BLaER1 treated with 17β-estradiol and CSF1 and Interleukin-3, amounts not matched to agents 10 nM and 100 nM (cell line): ENCODE measurements at regions not wholly inside any gene's neighbourhood (a gene's known extent, or its start where the extent isn't known, plus 50 kb on each side); places are given as distances from the start of the nearest gene placed in this dataset.

Experiments
- H3K27ac ChIP-seq, 11 experiments: shearing (Covaris generic); formaldehyde crosslinking; 2 replicates each; pipeline ENCODE4 v1.8.1; 2022
- H3K27me3 ChIP-seq, 11 experiments: shearing (Covaris generic); formaldehyde crosslinking; 2 replicates each; pipeline ENCODE4 v1.8.1; 2022
- H3K36me3 ChIP-seq, 11 experiments: shearing (Covaris generic); formaldehyde crosslinking; 2 replicates each; pipeline ENCODE4 v1.8.1; 2022
- H3K4me1 ChIP-seq, 10 experiments: shearing (Covaris generic); formaldehyde crosslinking; 2 replicates each; pipeline ENCODE4 v1.8.1; 2022
- H3K4me2 ChIP-seq, 11 experiments: shearing (Covaris generic); formaldehyde crosslinking; 2 replicates each; pipeline ENCODE4 v1.8.1; 2022
- H3K4me3 ChIP-seq, 10 experiments: shearing (Covaris generic); formaldehyde crosslinking; 2 replicates each; pipeline ENCODE4 v1.8.1; 2022
- H3K9ac ChIP-seq, 11 experiments: shearing (Covaris generic); formaldehyde crosslinking; 2 replicates each; pipeline ENCODE4 v1.8.1; 2022
- H3K9me3 ChIP-seq, 11 experiments: shearing (Covaris generic); formaldehyde crosslinking; replicated peaks in 1 of 11; 2 replicates each; pipeline ENCODE4 v1.8.1; 2022
- H4K20me1 ChIP-seq, 11 experiments: shearing (Covaris generic); formaldehyde crosslinking; 2 replicates each; pipeline ENCODE4 v1.8.1; 2022
- Cebpa-rat ChIP-seq, 11 experiments: shearing (Covaris generic); IDR thresholded peaks; 2 replicates each; pipeline ENCODE4 v1.8.1; 2022

DNA sequence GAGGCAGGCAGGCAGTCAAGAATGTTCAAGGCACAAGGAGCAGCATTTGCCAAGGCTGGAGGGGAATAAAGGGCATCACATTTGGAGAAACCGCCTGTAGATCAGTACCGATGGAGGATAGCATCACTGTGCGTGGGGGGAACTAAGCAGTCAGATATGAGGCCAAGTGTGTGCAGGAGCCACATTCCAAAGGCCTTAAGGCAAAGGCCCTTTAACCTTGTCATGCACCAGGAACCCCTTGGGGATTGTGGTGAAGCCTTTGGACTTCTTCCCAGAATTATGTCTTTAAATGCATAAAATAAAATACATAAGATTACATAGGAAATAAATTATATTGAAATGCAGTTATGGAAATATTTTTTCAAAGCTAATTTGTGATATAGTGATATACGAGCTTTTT, 532.1 kb downstream of the BUD13 start:
- H3K9me3 ChIP-seq, result peaks cover 0 to 15% (median 3%) of the 10 kb centered on the region in 11 experiments; a peak in 8 of 22 replicates
- H3K4me3 ChIP-seq, result no peak overlapping the region
- no peaks in the 10 kb centered on the region for H4K20me1 ChIP-seq
- no peak overlapping the region for H3K9ac ChIP-seq
- no peak overlapping the region for H3K27ac ChIP-seq
- no peak overlapping the region for H3K4me2 ChIP-seq
- H3K36me3 ChIP-seq, result no peaks in the 10 kb centered on the region
- no peaks in the 10 kb centered on the region for H3K27me3 ChIP-seq
- TF ChIP-seq Cebpa-rat (IDR thresholded peaks at IDR 0.05), result no peak
- H3K4me1 ChIP-seq, result no peaks in the 10 kb centered on the region; a peak in 1 of 20 replicates

- Histone ChIP-seq H4K20me1 (no peaks in the 10 kb centered on the region), H3K27me3 (no peaks in the 10 kb centered on the region), H3K9me3 (peaks cover 0 to 15% (median 3%) of the 10 kb centered on the region in 11 experiments; a peak in 8 of 22 replicates), H3K27ac (no peak overlapping the region), H3K9ac (no peak overlapping the region), H3K36me3 (no peaks in the 10 kb centered on the region), H3K4me2 (no peak overlapping the region), H3K4me1 (no peaks in the 10 kb centered on the region; a peak in 1 of 20 replicates), H3K4me3 (no peak overlapping the region)
- no peak for TF ChIP-seq Cebpa-rat (IDR thresholded peaks at IDR 0.05)
Measured at GRCh38 chr11:116239247-116239646, 533.5 kb downstream of the BUD13 start.

DNA sequence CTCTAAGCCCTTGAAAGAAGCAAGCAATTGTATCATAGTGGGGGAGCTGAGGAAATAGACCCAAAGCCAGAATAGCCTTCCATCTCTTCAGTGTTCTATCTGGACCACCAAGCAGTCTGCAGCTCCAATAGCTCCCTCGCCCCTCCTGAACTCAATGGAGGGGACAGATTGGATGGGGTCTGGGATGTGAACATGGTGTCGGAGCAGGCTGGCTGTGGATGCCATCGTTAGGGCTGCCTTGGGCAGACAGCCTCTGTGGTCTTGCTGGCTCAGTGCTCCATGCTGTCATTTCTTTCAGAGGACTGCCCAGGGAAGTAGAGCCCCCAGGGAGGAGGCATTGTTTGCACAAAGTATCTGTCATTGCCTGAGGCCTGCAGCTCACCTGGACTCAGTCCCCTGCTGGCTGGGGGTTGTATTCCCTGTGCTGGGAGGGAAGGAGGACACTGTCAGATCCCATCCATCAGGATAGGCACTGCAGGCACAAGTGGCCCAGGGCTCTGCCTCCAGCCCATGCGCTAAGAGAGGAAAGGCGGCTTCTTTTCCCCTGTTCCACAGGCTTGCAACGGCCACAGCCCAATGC, 537.7 kb downstream of the BUD13 start:
- Histone ChIP-seq H3K4me3 (no peak overlapping the region), H3K4me2 (no peak overlapping the region), H3K9me3 (peaks cover 0 to 15% (median 3%) of the 10 kb centered on the region in 11 experiments; a peak in 8 of 22 replicates), H3K9ac (no peak overlapping the region), H3K36me3 (no peaks in the 10 kb centered on the region), H3K27ac (no peak overlapping the region), H4K20me1 (no peaks in the 10 kb centered on the region), H3K27me3 (no peaks in the 10 kb centered on the region), H3K4me1 (peaks cover 0 to 5% (median 0%) of the 10 kb centered on the region in 10 experiments; a peak in 1 of 20 replicates)
- no peak for TF ChIP-seq Cebpa-rat (IDR thresholded peaks at IDR 0.05)

- Histone ChIP-seq H3K9me3 (peaks cover 0 to 3% (median 0%) of the 10 kb centered on the region in 11 experiments; a peak in 2 of 22 replicates), H3K4me3 (no peak overlapping the region), H3K4me2 (peak overlapping the region in 2 of 11 experiments; percentile 7 to 28; a peak in 2 of 22 replicates), H3K9ac (no peak overlapping the region), H3K27ac (no peak overlapping the region), H3K36me3 (no peaks in the 10 kb centered on the region), H3K4me1 (peaks cover 0 to 5% (median 0%) of the 10 kb centered on the region in 10 experiments; a peak in 1 of 20 replicates), H3K27me3 (no peaks in the 10 kb centered on the region), H4K20me1 (no peaks in the 10 kb centered on the region)
- TF ChIP-seq Cebpa-rat (IDR thresholded peaks at IDR 0.05), result no peak
Measured at GRCh38 chr11:116233561-116233960, 539.2 kb downstream of the BUD13 start.

DNA sequence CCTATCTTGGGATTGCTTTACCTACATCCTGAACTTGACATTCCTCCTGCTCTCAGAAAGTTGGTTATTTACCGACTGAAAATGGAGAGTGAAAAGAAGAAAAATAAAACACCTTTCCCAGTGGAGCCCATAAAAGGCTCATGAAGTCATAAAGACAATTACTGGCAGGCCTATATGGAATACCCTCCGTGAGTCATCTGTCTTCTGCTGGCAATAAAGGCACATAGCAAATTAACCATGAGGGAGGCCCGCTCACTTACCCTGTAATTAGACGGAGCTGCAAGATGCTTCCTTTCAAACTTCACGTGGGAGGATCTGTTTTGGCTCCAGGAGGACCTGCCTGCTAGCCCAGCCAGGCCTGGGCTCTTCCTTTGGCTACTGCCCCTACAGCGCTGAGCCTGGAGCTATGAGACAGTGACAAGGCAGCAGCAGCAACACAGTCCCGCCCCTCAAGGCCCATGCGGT, 540.4 kb downstream of the BUD13 start:
- Histone ChIP-seq H3K36me3 (no peaks in the 10 kb centered on the region), H4K20me1 (no peaks in the 10 kb centered on the region), H3K4me1 (peaks cover 0 to 5% (median 0%) of the 10 kb centered on the region in 10 experiments; a peak in 1 of 20 replicates), H3K9me3 (no peaks in the 10 kb centered on the region), H3K4me2 (no peak overlapping the region), H3K27me3 (no peaks in the 10 kb centered on the region), H3K9ac (no peak overlapping the region), H3K4me3 (no peak overlapping the region), H3K27ac (no peak overlapping the region)
- TF ChIP-seq Cebpa-rat (IDR thresholded peaks at IDR 0.05), result no peak

DNA sequence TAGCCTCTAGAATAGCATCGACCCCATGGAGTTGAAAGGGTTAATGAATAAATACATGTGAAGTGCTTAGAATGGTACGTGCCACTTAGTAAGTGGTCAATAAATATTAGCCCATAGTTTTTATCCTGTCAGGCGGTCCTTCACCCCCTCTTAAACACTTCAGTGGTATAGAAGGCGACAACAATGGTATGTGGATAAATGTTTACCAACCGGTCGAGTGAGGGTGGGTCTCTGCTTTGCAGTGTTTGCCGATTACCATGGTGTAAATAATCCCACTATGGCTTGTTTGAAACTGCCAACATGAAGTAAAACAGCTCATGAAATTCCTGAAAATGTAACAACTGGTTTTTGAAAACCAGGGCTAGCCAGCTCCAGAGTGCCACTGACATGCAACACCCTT, 541.2 kb downstream of the BUD13 start:
- Histone ChIP-seq H3K27me3 (no peaks in the 10 kb centered on the region), H3K4me1 (peaks cover 0 to 5% (median 0%) of the 10 kb centered on the region in 10 experiments; a peak in 1 of 20 replicates), H3K9me3 (no peaks in the 10 kb centered on the region), H4K20me1 (no peaks in the 10 kb centered on the region), H3K9ac (no peak overlapping the region), H3K36me3 (no peaks in the 10 kb centered on the region), H3K4me2 (no peak overlapping the region), H3K4me3 (no peak overlapping the region), H3K27ac (no peak overlapping the region)
- no peak for TF ChIP-seq Cebpa-rat (IDR thresholded peaks at IDR 0.05)

- Histone ChIP-seq H3K4me1 (peaks cover 0 to 5% (median 0%) of the 10 kb centered on the region in 10 experiments; a peak in 1 of 20 replicates), H3K27ac (no peak overlapping the region), H3K9ac (no peak overlapping the region), H4K20me1 (no peaks in the 10 kb centered on the region), H3K36me3 (no peaks in the 10 kb centered on the region), H3K9me3 (no peaks in the 10 kb centered on the region), H3K4me3 (no peak overlapping the region), H3K27me3 (no peaks in the 10 kb centered on the region), H3K4me2 (no peak overlapping the region)
- TF ChIP-seq Cebpa-rat (IDR thresholded peaks at IDR 0.05), result no peak
Measured at GRCh38 chr11:116230438-116230837, 542.3 kb downstream of the BUD13 start.

DNA sequence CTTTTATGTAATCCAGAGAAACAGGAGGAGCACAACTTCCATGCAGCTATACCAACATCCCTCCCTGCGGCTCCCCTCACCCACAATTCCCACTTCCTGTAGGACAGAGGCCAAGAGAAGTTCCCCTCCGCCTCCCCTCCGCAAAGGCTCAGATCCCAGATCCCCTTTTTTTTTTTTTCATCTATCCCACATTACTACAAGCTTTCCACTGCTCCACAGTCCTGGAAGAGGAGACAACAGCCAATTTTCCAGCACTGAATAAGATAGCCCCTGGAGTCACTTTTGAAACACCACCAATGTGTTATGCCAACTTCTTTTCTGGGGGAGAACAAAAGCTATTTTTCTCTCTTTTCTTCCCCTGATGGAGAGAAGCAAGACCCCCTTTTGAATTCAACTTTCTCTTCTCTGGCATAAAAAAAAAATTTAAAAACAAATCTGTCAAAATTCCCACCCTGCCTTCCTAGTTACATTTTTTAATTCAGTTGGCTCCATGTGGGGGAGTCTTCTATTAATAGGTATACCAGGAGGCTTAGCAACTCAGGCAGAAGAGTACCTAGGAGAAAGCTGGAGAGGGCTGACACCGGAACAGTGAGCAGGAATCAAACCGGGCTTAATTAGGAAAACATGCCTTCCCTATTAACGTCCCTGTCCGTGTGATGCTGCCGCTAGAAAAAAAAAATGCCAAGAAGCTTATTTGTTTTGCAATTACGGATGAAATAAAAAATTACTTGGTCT, 543.4 kb downstream of the BUD13 start:
- Histone ChIP-seq H3K27ac (no peak overlapping the region), H3K9me3 (no peaks in the 10 kb centered on the region), H3K27me3 (no peaks in the 10 kb centered on the region), H3K4me1 (peaks cover 0 to 12% (median 0%) of the 10 kb centered on the region in 10 experiments; a peak in 4 of 20 replicates), H3K9ac (no peak overlapping the region), H3K4me2 (no peak overlapping the region), H4K20me1 (no peaks in the 10 kb centered on the region), H3K4me3 (no peak overlapping the region), H3K36me3 (no peaks in the 10 kb centered on the region)
- TF ChIP-seq Cebpa-rat (IDR thresholded peaks at IDR 0.05), result no peak

- no peak overlapping the region for H3K4me2 ChIP-seq
- H3K36me3 ChIP-seq, result no peaks in the 10 kb centered on the region
- TF ChIP-seq Cebpa-rat (IDR thresholded peaks at IDR 0.05), result no peak
- H3K27me3 ChIP-seq, result no peaks in the 10 kb centered on the region
- H3K27ac ChIP-seq, result no peak overlapping the region
- H3K9me3 ChIP-seq, result no peaks in the 10 kb centered on the region
- no peak overlapping the region for H3K9ac ChIP-seq
- H4K20me1 ChIP-seq, result no peaks in the 10 kb centered on the region
- H3K4me3 ChIP-seq, result no peak overlapping the region
- peaks cover 0 to 7% (median 0%) of the 10 kb centered on the region in 10 experiments; a peak in 4 of 20 replicates for H3K4me1 ChIP-seq
Measured at GRCh38 chr11:116226731-116227130, 546.1 kb downstream of the BUD13 start.
